ENCODE measurements at regions not wholly inside any gene's neighbourhood (a gene's known extent, or its start where the extent isn't known, plus 50 kb on each side); places are given as distances from the start of the nearest gene placed in this dataset.

DNA sequence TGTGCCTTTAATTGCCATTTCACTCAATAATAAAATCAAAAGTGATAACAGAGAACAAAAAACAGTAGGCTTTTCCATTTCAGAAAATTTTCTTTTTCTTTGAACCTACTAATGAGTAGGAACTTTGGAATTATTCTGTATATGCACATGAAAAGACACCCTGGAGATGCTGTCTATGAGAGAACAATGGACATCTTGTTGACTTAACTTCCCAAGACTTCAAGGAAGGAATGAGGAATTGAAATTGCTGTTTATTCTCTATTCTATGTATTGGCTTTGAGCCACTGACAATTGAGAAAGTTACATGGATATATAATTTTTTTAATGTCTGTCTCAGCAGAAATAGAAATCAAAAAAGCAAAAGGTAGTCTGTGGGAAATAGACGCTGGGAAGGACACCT, 98.6 kb upstream of the PCSK2 start:
- H3K4me1 Mint-ChIP-seq (ENCODE audit: insufficient read depth, unreplicated experiment) = no peaks in the 10 kb centered on the region
- ChIA-PET POLR2A (no interaction called here), CTCF (no interaction called here)
- peaks cover 9% of the 10 kb centered on the region for H3K27me3 Mint-ChIP-seq (ENCODE audit: insufficient read depth, unreplicated experiment)
- H3K36me3 Mint-ChIP-seq (ENCODE audit: insufficient read depth, unreplicated experiment) = peaks cover 5% of the 10 kb centered on the region
- no peak for DNase-seq (ENCODE audit: unreplicated experiment)
- H3K4me3 Mint-ChIP-seq (ENCODE audit: unreplicated experiment) = no peak overlapping the region
- no peak for TF ChIP-seq CTCF (IDR thresholded peaks at IDR 0.05; ENCODE audit: unreplicated experiment)
- BruUV-seq (replicated peaks) = no TSS peak
- intact Hi-C loops (cut with micrococcal nuclease) = no loop called here
- H3K27ac Mint-ChIP-seq (ENCODE audit: low read depth, unreplicated experiment) = no peak overlapping the region
- H3K9me3 Mint-ChIP-seq (ENCODE audit: unreplicated experiment) = no peaks in the 10 kb centered on the region

DNA sequence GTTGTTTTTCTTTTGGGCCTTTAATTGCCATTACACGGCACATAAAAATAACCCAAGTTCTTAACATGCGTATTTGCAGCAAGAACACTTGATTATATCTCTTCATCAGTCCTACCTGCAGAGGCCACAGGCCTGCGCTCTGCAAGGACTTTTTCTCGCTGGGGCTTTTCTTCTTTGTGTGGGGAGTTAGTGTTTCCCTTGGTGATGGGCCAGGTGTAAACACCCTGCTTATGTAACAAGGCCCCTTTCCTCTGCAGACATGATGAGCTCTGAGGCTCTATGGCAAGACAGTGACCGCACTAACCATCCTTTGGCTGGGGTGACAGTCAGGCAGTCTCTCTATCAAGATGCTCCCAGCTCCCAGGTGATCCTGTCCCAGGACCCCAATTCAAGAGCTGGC, 97.8 kb upstream of the PCSK2 start:
- ChIA-PET POLR2A (no interaction called here), CTCF (no interaction called here)
- no TSS peak for BruUV-seq (replicated peaks)
- Mint-ChIP-seq H3K27me3 (ENCODE audit: insufficient read depth, unreplicated experiment) (peaks cover 9% of the 10 kb centered on the region), H3K9me3 (ENCODE audit: unreplicated experiment) (no peaks in the 10 kb centered on the region), H3K36me3 (ENCODE audit: insufficient read depth, unreplicated experiment) (peaks cover 5% of the 10 kb centered on the region), H3K27ac (ENCODE audit: low read depth, unreplicated experiment) (no peak overlapping the region), H3K4me3 (ENCODE audit: unreplicated experiment) (no peak overlapping the region), H3K4me1 (ENCODE audit: insufficient read depth, unreplicated experiment) (no peaks in the 10 kb centered on the region)
- intact Hi-C loops (cut with micrococcal nuclease) = no loop called here
- TF ChIP-seq CTCF (IDR thresholded peaks at IDR 0.05; ENCODE audit: unreplicated experiment) = no peak
- no peak for DNase-seq (ENCODE audit: unreplicated experiment)

DNA sequence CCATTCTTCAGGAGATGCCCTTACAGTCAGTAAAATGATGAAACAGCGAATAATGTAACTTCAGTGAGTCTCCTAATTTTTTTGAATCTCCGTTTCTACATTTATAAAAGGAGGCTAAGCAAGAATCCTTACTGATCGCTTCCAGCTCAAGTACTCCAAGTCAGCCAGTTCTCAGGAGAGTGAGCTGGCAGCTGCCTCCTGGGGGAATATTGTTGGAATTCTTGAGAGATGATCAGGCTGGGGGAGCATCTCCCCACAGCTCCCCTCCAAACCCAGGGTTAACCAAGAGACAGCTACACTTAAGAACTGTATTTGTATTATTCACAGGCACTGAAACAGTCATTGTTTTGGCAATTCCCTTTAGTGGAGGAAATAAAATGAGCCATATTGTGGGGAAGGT, 89.1 kb upstream of the PCSK2 start:
- no peaks in the 10 kb centered on the region for H3K27me3 Mint-ChIP-seq (ENCODE audit: insufficient read depth, unreplicated experiment)
- BruUV-seq (replicated peaks) = no TSS peak
- no peaks in the 10 kb centered on the region for H3K9me3 Mint-ChIP-seq (ENCODE audit: unreplicated experiment)
- H3K4me3 Mint-ChIP-seq (ENCODE audit: unreplicated experiment) = no peak overlapping the region
- ChIA-PET POLR2A (no interaction called here), CTCF (interaction anchor here (0.5 to 1.5 kb wide), 2 partner anchors 10 to 1345 kb away, joined by 5 to 6 read pairs; no protein-coding TSS in a partner anchor)
- no peak for DNase-seq (ENCODE audit: unreplicated experiment)
- no peaks in the 10 kb centered on the region for H3K4me1 Mint-ChIP-seq (ENCODE audit: insufficient read depth, unreplicated experiment)
- no peaks in the 10 kb centered on the region for H3K36me3 Mint-ChIP-seq (ENCODE audit: insufficient read depth, unreplicated experiment)
- no peak for TF ChIP-seq CTCF (IDR thresholded peaks at IDR 0.05; ENCODE audit: unreplicated experiment)
- intact Hi-C loops (cut with micrococcal nuclease) = no loop called here
- no peak overlapping the region for H3K27ac Mint-ChIP-seq (ENCODE audit: low read depth, unreplicated experiment)

GRCh38 chr20:17138237-17138636, 88.6 kb upstream of the PCSK2 start:
- ChIA-PET CTCF (interaction anchor here (0.5 to 1.5 kb wide), 2 partner anchors 10 to 1345 kb away, joined by 5 to 6 read pairs; no protein-coding TSS in a partner anchor), POLR2A (interaction anchor here (0.8 kb wide), 1 partner anchor 170 kb away, joined by 3 read pairs; no protein-coding TSS in a partner anchor)
- no peak overlapping the region for H3K4me3 Mint-ChIP-seq (ENCODE audit: unreplicated experiment)
- no TSS peak for BruUV-seq (replicated peaks)
- no peak overlapping the region for H3K27ac Mint-ChIP-seq (ENCODE audit: low read depth, unreplicated experiment)
- intact Hi-C loops (cut with micrococcal nuclease) = no loop called here
- no peak for DNase-seq (ENCODE audit: unreplicated experiment)
- no peaks in the 10 kb centered on the region for H3K9me3 Mint-ChIP-seq (ENCODE audit: unreplicated experiment)
- no peaks in the 10 kb centered on the region for H3K27me3 Mint-ChIP-seq (ENCODE audit: insufficient read depth, unreplicated experiment)
- TF ChIP-seq CTCF (IDR thresholded peaks at IDR 0.05; ENCODE audit: unreplicated experiment) = no peak
- H3K4me1 Mint-ChIP-seq (ENCODE audit: insufficient read depth, unreplicated experiment) = no peaks in the 10 kb centered on the region
- no peaks in the 10 kb centered on the region for H3K36me3 Mint-ChIP-seq (ENCODE audit: insufficient read depth, unreplicated experiment)
